DMS53 (cell line): ENCODE measurements at regions not wholly inside any gene's neighbourhood (a gene's known extent, or its start where the extent isn't known, plus 50 kb on each side); places are given as distances from the start of the nearest gene placed in this dataset.
A peak's percentile ranks its signal among the peaks of the same experiment; 100 is the strongest.

Experiments used
- DNase-seq: peaks from one replicate; lab custom pipeline; 2025; lab: John Stamatoyannopoulos, UW

DNA sequence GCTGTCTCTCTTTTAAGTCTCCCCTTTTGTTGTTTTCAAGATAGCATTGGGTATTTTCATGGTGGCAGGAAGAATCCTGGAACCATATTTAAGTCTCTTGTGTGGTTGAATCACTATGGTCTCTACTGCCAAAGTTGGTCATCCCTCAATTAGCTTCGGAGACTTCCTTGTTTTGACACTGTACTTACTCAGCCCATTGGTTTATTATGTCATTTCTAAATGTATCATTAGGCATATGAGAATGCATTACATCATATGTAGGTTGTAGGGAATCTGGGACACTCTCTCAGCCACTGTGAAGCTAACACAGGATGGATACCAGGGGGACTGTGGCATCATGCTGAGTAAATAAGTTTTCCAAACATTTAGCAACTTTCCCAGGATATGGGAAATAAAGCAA, 211.8 kb downstream of the DTHD1 start:
- peak; percentile 22 for DNase-seq

DNA sequence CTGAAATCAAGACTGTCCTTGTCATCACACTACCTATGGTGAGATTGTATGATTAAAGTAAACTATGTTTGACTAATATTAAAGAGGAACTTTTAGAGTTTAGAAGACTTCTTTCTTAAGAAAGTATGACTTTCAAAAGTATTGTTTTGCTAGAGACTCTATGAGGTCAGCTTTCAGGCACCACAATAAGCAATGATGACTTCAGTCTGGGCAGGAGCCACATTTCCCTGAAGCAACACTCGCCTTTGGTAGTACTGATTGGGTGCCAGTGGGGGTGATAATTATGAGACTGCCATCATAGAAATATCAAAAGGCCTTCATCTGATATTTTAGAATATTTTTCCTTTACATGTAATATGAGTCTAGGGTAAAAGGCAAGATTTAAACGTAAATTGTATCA, 212.6 kb downstream of the DTHD1 start:
- no peak for DNase-seq

DNA sequence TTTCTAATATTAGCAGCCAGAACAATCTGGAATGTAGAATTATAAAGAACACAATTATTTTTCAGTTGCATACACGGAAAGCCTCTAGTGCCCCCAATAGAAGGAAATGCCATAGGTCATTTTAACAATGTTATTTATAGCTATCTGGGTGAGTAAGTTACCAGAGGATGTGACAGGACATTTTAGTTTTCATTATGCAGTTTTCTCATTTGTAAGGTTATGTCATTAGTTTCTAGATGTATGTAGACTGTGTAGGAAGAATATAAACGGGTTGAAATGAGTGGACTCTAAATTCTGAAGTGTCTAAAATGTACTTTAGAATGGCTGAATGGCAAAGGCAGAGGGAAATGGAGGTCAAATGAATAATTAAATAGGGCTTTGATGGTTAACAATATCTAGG, 213.3 kb downstream of the DTHD1 start:
- no peak for DNase-seq

DNA sequence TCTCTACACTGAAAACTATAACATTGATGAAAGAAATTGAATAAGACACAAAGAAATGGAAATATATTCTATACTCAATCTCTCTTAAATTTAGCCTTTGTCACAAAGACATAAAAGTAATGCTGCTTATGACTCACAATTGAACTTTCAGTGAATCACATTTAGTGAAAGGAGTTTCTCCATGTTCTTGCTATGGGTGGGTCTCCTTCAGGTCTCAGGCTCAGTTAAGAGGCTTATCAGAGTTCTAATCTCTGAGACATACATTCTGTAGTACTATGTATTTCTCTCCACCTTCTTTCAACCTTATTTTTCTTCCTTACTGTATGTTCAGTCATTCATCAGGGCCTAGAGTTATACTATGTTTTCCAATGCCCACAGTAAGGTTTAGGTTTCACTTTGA, 220.9 kb downstream of the DTHD1 start:
- DNase-seq, result no peak

DNA sequence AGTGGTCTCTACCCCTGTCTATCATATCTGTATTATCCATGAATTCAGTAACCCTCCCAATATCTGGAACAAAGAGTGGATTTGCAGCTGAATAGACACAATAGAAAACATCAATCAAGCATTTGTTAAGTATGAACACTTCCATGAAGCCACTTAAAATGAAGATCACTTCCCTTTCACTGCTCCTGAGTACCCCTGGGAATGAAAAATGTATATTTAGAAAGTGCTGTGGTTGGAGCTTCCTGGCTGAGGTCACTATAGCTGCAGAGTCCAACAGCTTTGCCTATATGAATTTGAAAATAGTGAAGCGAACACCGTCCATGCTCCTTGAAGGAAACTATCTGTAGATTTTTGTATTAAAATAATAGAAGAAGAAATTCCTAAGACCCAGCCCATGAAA, 227.0 kb downstream of the DTHD1 start:
- DNase-seq, result no peak

DNA sequence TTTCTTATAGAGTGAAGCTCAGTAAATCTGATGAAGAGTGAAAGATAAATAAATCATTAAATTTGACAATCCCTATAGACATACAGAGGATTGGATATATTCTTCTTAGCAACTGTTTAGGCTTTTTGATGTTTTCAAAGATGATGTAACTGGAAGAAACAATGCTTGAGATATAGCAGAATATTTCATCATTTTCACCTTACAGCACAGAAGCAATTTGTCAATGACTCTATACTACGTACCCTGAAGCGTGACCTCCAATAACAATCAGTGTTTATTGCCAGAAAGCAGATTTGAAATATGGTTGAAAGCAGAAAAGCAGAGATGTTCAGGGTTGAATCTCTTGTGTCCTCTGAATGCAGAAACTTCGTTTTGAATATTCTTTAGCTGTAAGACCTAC, 228.4 kb downstream of the DTHD1 start:
- no peak for DNase-seq

DNA sequence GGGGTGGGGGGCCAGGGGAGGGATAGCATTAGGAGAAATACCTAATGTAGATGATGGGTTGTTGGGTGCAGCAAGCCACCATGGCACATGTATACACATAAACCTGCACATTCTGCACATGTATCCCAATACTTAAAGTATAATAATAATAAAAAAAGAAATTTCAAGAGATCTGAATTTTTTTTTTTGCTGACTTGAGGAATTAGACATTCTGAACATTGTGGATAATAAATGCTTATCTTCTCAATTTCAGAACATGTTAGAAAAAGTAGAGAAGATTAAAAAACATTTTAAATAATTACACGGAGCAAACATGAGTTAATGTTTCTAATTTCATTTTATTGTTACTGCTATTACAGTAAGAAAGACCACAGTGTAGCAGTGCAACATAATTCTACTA, 230.4 kb downstream of the DTHD1 start:
- DNase-seq, result no peak

DNA sequence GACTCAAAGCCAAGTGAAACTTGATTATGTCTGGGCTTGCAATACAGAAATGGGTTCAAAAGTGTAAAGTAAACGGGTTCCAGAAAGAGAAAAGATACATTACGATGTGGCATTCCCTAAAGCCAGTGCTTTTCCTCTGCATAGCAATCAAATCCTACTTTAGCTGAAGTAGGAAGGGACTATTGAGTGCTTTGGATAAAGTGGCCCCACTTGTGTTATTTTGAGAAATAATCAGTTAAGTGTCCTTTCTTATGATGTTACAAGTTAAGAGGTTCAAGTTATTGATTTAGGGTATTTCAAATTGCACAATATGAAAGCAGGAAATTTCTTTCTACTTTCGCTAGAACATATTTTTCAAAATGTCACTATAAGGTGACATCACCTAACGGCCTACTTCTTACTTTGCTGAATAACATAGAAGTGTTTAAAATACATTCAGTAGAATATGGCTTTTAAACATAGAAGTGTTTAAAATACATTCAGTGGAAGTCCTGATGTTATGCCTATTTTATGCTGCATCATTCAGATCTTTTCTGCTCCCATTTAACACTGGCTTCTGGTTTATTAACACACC, 235.2 kb downstream of the DTHD1 start:
- DNase-seq, result no peak

DNA sequence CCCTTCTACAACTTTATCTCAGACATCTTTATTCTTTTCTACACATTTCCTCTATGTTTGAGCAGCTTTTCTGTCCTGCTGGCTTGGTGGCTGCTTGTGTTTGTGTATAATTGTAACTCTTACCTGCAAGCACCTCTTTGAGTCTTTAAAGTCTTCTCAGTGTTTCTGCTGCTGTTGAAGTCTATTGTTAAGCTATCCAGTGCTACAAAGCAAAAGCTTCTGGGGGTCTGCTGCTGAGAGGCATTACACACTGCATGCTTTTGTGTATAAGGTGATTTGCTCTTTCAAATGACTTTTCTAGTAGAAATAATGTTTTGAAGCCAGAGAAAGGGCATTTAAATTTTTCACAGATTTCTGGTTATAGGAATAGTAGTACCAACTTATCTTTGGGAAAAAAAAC, 241.8 kb downstream of the DTHD1 start:
- no peak for DNase-seq

DNA sequence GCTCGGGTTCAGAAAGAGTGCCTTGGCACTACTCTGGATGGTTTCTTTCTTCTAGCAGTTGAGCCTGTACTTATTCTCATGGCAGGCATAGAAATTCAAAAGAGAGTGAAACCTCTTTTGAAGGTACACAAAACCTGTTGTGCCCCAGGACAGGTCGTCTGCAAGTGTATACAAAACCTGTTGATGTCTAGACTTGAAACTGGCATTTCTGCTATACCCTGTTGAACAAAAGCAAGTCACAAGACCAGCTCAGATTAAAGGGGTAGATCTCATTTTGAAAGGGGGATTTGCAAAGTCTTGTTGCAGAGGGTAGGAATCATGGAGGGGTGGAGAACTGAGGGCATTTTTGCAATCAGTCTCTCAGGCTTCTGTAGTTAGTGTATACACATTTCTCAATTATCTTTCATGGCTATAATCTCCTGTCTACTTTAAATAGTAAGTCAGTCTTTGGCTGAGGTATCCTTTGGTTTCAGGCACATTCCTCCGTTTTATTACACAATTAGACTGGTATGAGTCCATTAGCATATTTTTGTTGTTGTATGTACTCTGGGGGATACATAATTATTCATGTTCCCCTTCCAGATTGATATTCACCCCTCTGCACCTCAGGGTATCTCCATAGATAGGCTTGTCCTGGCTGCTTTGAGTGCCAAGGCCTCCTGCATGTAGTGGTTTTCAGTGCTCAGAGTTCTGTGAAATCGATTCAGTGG, 251.4 kb downstream of the DTHD1 start:
- DNase-seq, result no peak

DNA sequence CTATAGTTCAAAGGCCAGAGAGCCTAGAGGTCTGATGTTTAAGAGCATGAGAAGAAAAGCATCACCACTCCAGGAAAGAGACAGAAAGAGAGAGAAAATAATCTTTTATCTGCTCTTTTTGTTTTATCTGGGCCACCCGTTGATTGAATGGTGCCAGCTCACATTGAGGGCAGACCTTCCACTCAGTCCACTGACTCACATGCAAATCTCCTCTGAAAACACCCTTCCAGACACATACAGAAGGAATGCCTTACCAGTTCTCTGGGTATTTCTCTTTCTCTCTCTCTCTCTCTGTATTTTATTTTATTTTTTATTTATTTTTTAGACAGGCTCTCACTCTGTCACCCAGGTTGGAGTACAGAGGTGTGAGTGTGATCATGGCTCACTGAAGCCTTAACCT, 252.5 kb downstream of the DTHD1 start:
- DNase-seq, result no peak

DNA sequence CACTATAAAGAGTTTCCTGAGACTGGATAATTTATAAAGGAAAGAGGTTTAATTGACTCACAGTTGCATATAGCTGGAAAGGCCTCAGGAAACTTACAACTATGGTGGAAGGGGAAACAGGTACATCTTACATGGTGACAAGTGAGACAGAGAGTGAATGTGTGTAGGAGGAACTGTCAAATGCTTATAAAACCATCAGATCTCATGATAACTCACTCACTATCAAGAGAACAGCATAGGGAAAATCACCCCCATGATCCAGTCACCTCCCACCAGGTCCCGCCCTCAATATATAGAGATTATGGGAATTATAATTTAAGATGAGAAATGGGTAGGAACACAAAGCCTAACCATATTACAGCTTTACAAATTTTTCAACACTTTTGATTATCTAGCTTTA, 266.0 kb downstream of the DTHD1 start:
- no peak for DNase-seq

DNA sequence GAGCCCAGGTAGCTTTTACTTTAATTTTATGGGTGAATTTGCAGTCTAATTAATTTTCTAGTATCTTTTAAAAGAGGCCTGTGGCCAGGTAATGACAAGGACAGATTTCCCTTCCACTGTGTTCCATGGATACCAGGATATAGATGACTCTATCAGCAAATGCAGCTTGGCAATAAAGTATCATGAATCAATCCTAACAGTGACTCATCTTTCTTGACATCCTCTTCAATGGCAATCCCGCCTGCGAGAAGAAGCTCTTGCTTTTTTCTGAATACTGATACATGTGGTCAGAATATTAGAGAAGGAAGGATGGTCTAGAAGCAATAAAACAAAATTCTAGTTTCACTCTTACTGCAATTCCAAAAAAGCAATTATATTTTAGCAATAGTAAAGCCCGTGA, 267.8 kb downstream of the DTHD1 start:
- no peak for DNase-seq

DNA sequence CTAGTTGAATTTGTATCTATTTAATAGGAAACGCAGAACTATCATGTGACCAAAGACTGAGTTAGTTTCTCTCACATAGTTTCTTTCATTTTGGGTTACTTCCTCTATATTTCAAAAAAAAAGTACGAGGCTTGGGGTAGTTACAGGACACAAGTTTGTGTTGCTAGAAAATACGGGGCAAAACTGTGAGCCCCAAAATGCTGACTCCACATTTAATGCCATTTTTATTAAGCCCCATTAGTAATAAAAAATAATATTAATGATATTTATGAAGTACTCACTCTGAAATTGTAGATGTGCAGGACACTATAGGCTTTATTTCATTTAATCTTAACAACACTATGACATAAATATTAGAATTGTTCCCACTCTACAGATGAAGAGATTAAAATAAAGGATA, 268.6 kb downstream of the DTHD1 start:
- no peak for DNase-seq

DNA sequence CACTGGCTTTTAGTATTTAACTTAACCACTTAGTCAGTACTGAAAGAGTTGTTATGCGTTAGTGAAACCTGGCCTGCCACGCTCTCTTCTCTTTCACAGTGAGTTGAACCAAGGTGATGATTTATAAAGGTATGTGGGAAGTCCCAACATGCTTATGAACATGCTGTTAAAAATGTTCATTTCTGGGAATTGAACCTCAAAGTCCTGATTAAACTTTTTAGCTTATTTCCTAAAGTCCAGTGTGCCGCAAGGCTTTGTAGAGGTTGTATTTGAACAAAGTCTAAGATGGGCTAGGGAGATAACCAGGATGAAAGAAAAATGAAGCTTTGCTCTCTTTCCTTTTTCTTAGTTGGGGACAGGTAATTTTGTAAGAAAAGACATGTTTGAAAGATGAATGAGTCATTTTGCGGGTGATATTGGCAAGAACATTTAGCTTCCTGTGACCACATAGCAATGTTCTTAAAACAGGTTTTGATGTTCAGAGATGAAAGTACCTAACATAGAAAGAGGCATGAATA, 270.3 kb downstream of the DTHD1 start:
- no peak for DNase-seq

DNA sequence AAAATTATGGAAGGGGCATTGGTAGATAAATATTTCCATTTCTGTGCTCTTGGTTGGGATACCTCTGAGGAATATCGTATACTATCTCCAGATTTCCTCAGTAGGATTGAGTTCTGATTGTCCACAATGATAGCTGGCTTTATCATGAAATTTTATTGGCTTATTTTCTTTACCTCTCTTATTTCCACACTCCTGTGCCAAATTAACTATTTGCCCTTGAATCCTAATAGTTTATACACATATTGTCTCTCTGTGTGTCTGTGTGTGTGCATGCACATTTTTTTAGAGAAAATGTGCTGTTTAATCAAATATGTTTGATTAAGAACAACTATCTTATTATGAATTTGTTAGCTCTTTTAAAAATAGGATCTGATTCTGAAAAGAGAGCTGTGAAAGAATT, 271.6 kb downstream of the DTHD1 start:
- no peak for DNase-seq

DNA sequence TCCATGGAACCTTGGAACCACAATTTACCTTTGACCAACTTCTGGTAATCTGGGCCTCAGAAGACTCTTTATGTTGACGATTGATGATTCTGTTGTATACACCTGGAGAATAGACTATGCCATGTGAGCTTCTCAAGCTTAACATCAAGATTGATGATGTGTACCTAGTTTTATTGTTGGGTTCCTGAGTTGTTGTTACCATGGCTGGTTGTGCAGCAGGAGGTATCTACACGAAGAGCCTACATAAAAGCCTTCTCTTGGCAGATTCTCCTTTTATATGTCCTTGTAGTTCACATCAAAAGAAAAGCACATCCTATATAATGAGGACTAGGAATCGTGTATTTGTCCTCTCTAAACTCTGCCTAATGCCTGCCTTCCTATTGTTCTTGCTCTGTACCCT, 272.0 kb downstream of the DTHD1 start:
- DNase-seq, result no peak

DNA sequence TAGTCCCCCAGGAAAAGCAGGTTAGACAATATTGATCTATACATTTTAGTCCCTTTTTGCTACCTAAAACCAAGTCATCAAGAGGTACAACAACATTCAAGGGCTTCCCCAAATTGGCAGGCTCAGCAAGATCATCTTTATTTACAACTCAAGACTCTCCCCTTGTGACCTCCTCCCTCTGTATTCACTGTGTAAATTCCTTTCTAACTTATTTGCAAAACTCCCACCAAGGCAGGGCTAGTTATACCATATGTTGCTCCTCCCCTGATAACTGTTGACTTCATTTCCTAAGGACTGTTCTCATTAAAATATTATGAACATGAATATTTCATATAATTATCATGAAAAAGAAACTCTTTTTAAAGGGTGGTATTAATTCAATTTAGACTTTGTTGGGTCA, 275.6 kb downstream of the DTHD1 start:
- no peak for DNase-seq

DNA sequence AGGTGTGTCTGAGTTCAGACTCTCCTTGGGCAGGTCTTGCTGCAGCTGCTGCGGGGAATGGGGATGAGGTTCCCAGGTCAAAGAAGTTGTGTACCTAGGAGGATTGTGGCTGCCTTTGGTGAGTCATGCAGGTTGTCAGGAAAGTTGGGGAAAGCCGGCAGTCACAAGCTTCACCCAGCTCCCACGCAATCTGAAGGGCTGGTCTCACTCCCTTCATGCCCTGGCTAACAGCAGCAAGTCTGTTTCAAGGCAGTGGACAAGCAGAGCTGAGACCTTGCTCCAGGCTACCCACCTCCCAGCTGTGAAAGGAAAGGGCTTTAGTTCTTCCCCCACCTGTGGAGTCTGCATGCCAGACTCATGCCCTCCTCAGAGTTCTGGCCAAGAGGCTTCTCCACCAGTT, 287.2 kb downstream of the DTHD1 start:
- DNase-seq, result peak; percentile 41

DNA sequence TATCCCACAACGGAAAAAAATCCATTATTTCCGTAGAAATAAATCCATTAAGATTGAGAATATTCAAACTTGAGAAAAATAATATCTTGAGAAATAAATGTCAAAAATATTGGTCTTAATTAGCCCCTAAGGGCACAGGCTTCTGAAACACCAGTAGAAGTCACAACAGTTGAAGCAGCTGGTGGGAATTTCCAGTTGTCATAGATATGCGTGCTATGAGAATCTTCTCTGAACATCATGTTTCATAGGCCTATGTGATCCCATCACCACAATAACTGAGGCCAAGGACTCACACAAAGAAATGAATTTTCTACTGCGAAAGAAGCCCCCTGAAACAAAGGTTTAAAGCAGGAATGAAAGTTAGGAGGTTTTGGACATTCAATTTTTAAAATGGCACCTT, 292.0 kb downstream of the DTHD1 start:
- DNase-seq, result no peak

DNA sequence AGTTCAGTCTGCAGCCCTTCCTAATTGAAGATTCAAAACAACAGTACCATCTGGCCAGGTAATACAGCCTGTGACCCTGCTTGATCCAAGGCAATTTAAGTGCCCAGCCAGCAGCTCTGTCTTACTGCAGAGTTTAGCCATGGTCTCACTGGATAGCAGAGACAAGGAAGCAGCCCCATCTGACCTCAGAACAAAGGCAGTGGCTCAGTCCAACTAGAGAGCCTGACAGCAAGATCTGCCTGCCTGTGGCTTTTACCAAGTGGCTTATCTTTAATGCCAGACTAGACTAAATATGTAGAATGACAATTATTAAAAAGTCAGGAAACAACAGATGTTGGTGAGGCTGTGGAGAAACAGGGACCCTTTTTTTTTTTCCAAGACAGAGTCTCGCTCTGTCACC, 293.4 kb downstream of the DTHD1 start:
- no peak for DNase-seq

DNA sequence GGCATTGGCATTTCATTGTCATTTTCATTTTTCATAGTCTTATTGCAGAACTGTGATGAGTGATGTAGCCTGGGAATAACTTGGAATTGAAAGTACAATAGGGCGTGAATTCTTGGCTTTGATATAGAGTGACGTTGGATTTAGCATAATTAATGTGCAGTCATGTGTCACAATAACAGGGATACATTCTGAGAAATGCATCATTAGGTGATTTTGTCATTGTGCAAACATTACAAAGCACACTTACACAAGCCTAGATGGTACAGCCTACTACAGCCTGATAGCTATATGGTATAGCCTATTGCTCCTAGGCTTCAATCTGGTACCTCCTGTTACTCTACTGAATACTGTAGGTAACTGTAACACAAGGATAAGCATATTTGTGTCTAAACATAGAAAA, 300.8 kb downstream of the DTHD1 start:
- DNase-seq, result peak; percentile 8

DNA sequence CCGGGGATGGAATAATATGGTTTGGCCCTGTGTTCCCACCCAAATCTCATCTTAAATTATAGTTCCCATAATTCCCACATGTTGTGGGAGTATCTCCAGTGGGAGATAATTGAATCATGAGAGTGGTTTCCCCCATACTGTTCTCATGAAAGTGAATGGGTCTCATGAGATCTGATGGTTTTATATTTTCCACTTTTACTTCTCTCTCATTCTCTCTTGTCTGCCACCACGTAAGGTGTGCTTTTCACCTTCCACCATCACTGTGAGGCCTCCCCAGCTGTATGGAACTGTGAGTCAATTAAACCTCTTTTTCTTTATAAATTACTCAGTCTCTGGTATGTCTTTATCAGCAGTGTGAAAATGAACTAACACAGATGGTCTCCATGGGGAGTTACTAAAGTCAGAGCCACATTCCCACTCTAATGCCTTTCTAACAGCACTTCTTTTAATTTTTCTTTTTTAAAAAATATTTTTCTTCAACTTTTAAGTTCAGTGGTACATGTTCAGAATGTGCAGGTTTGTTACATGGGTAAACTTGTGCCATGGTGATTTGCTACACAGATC, 306.6 kb downstream of the DTHD1 start:
- DNase-seq, result no peak

DNA sequence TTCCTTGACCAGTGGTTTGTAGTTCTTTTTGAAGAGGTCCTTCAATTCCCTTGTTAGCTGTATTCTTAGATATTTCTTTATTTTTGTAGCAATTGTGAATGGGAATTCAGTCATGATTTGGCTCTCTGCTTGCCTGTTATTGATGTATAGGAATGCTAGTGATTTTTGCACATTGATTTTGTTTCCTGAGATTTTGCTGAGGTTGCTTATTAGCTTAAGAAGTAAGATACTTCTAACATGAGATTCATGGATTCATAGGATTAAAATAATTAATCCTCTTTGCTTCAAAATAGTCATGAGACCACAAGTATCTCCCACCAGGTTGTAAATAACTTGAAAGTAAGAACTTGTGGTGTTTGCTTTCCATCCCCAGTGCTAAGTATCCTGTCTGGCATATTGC, 308.9 kb downstream of the DTHD1 start:
- DNase-seq, result no peak
